Progenitor cell of endocrine pancreas (in vitro differentiated cells): ENCODE measurements at regions not wholly inside any gene's neighbourhood (a gene's known extent, or its start where the extent isn't known, plus 50 kb on each side); places are given as distances from the start of the nearest gene placed in this dataset.

Experiments
- DNase-seq: peaks from one replicate; pipeline ENCODE4 v3.0.0; 2021; ENCODE audit warnings: low spot score; ENCODE audit not compliant: unreplicated experiment
- H3K27ac Mint-ChIP-seq: 2 replicates; pipeline ENCODE4 v1.8.0; 2021; ENCODE audit warnings: mild to moderate bottlenecking, moderate library complexity, mixed read lengths
- H3K27me3 Mint-ChIP-seq: 2 replicates; pipeline ENCODE4 v1.8.0; 2021; ENCODE audit warnings: mixed read lengths
- H3K36me3 Mint-ChIP-seq: 2 replicates; pipeline ENCODE4 v1.8.0; 2022; ENCODE audit warnings: mixed read lengths; ENCODE audit not compliant: insufficient read depth
- H3K4me1 Mint-ChIP-seq: 2 replicates; pipeline ENCODE4 v1.8.0; 2021; ENCODE audit warnings: low read depth, mixed read lengths
- H3K4me3 Mint-ChIP-seq: 2 replicates; pipeline ENCODE4 v1.8.0; 2021; ENCODE audit warnings: low read depth, mild to moderate bottlenecking, moderate library complexity, mixed read lengths
- H3K9me3 Mint-ChIP-seq: 2 replicates; pipeline ENCODE4 v1.8.0; 2021; ENCODE audit warnings: low read depth, mixed read lengths
- TF ChIP-seq, protein P1 (sequence below): fragments of 200-600 bp; sonication (generic); IDR thresholded peaks from one replicate; pipeline ENCODE4 v1.5.0; 2021; ENCODE audit warnings: antibody characterized with exemption, mild to moderate bottlenecking; ENCODE audit not compliant: unreplicated experiment

DNA sequence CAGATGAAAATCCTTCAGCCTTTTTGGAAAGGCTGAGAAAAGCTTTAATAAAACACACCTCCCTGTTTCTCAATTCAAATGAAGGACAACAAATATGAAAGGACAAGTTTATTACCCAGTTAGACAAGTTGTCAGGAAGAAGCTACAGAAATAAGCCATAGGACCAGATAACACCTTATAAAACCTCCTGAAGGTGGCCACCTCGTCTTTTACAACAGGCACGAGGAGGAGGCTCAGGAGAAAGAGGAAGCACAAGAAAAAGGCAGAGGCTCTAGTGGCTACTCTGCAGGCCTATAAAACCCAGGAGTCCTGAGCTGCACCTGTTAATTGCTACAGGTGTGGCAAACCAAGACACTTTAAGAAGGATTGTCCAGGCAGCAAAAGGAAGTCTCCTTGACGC is 352.1 kb upstream of the CDH18 start:
- Mint-ChIP-seq H3K9me3 (peaks cover 17% of the 10 kb centered on the region), H3K36me3 (peaks cover 3% of the 10 kb centered on the region), H3K4me1 (no peaks in the 10 kb centered on the region), H3K27me3 (no peaks in the 10 kb centered on the region), H3K27ac (no peak overlapping the region), H3K4me3 (no peak overlapping the region)
- TF ChIP-seq, protein P1, sequence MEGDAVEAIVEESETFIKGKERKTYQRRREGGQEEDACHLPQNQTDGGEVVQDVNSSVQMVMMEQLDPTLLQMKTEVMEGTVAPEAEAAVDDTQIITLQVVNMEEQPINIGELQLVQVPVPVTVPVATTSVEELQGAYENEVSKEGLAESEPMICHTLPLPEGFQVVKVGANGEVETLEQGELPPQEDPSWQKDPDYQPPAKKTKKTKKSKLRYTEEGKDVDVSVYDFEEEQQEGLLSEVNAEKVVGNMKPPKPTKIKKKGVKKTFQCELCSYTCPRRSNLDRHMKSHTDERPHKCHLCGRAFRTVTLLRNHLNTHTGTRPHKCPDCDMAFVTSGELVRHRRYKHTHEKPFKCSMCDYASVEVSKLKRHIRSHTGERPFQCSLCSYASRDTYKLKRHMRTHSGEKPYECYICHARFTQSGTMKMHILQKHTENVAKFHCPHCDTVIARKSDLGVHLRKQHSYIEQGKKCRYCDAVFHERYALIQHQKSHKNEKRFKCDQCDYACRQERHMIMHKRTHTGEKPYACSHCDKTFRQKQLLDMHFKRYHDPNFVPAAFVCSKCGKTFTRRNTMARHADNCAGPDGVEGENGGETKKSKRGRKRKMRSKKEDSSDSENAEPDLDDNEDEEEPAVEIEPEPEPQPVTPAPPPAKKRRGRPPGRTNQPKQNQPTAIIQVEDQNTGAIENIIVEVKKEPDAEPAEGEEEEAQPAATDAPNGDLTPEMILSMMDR = no peak
- DNase-seq = no peak

DNA sequence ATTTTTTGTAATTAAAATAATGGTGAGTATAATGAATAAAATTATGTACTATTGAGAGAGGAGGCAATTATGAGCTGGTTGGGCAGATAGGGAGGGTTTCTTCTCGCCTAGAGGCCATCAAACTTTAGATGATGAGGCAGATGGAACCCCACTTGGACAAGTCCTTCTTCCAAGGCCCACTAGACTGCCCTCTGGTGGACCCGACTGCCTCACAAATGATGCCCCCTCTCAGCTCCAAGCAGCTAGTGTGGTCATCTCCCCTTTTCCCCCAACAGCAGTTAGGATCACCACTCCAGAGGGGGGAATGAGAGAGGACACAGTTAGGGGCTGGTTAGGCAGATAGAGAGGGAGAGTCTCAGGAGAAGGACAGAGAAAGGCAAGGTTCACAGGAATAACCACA is 348.0 kb upstream of the CDH18 start:
- TF ChIP-seq, protein P1 = no peak
- no peak for DNase-seq
- no peak overlapping the region for H3K4me3 Mint-ChIP-seq
- no peaks in the 10 kb centered on the region for H3K27me3 Mint-ChIP-seq
- H3K4me1 Mint-ChIP-seq = no peaks in the 10 kb centered on the region
- peaks cover 9% of the 10 kb centered on the region for H3K9me3 Mint-ChIP-seq
- H3K36me3 Mint-ChIP-seq = peaks cover 3% of the 10 kb centered on the region
- H3K27ac Mint-ChIP-seq = no peak overlapping the region

DNA sequence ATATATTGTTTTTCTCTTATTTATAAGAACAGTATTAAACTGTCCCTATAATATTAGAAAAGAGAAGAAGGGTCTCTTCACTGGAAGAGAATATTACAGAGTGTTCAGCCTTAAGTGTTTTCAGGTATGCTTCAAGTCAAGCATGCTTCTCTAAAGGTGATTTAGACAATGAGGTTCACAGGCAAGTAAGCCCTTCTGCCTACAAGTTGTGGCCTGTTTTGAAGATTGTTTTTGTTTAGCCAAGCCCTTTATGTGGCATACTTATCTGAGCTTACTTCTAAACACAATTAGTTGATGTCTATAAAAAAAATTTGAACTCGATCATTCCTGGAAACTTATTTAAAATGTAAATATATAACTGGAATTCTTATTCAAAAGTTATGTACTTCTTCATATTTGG is 343.8 kb upstream of the CDH18 start:
- H3K4me3 Mint-ChIP-seq = no peak overlapping the region
- peaks cover 3% of the 10 kb centered on the region for H3K4me1 Mint-ChIP-seq
- H3K36me3 Mint-ChIP-seq = no peaks in the 10 kb centered on the region
- H3K27ac Mint-ChIP-seq = no peak overlapping the region
- peaks cover 5% of the 10 kb centered on the region for H3K9me3 Mint-ChIP-seq
- TF ChIP-seq, protein P1 = no peak
- H3K27me3 Mint-ChIP-seq = no peaks in the 10 kb centered on the region
- no peak for DNase-seq

DNA sequence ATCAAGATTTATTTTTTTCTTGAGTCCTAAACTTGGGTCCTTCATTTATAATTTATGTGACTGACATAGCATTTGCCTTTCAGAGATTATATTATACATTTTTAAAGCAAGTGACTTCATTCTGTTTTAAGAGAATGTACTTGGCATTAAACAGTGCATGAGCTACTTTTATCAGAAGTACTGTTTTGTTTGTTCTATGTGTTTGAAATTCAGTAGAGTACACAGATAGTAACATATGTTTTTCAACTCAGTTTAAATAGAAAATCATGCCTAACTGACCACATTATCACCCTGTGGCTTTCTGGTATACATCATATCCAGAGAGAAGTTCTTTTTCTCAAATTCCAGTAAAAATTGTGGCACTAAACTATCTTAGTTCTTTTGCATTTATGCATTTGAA is 335.3 kb upstream of the CDH18 start:
- H3K27ac Mint-ChIP-seq = no peak overlapping the region
- H3K36me3 Mint-ChIP-seq = no peaks in the 10 kb centered on the region
- H3K4me1 Mint-ChIP-seq = peaks cover 4% of the 10 kb centered on the region
- no peak overlapping the region for H3K4me3 Mint-ChIP-seq
- no peaks in the 10 kb centered on the region for H3K27me3 Mint-ChIP-seq
- TF ChIP-seq, protein P1 = no peak
- no peak for DNase-seq
- H3K9me3 Mint-ChIP-seq = no peaks in the 10 kb centered on the region

DNA sequence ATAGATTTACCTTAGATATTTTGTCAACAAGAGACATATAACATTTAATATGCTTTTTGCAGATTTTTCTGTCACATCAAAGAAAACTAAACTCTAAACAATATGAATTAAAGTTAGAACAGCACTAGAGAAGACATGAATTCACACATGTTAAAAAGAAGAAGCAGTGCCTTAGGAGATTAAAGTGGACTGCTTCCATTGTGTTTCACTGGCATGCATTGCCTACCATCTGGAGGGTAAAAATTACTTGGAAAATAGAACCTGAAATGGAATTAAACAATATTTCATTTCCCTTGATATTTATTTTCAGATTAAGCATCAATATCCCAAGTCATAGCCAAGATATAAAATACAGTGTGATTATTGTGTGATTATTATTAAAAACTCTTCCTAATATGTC is 319.4 kb upstream of the CDH18 start:
- H3K4me3 Mint-ChIP-seq = no peak overlapping the region
- TF ChIP-seq, protein P1 = no peak
- no peak for DNase-seq
- H3K27me3 Mint-ChIP-seq = no peaks in the 10 kb centered on the region
- peaks cover 2% of the 10 kb centered on the region for H3K9me3 Mint-ChIP-seq
- no peaks in the 10 kb centered on the region for H3K4me1 Mint-ChIP-seq
- H3K36me3 Mint-ChIP-seq = no peaks in the 10 kb centered on the region
- H3K27ac Mint-ChIP-seq = no peak overlapping the region
